Right atrium auricular region (tissue), 2 donors: ENCODE measurements at regions not wholly inside any gene's neighbourhood (a gene's known extent, or its start where the extent isn't known, plus 50 kb on each side); places are given as distances from the start of the nearest gene placed in this dataset.

Experiments
- DNase-seq: peaks from one replicate; pipeline ENCODE4 v3.0.0-alpha.2; 2019; ENCODE audit warnings: low spot score
- H3K27ac ChIP-seq, 2 donors: fragments of 200-600 bp; sonication (generic); 1 replicate in 1 of 2; 2 replicates in 1 of 2; pipeline ENCODE4 v1.5.1; 2016 to 2019
- H3K27me3 ChIP-seq, 2 donors: fragments of 200-600 bp; sonication (generic); one replicate each; pipeline versions ENCODE4 v1.5.1 to v1.6.0; 2017 to 2019
- H3K36me3 ChIP-seq: fragments of 200-600 bp; sonication (generic); one replicate; pipeline ENCODE4 v1.5.1; 2016
- H3K4me1 ChIP-seq, 2 donors: fragments of 200-600 bp; sonication (generic); one replicate each; pipeline versions ENCODE4 v1.5.1 to v1.6.0; 2017 to 2019
- H3K4me3 ChIP-seq, 2 donors: fragments of 200-600 bp; sonication (generic); 1 replicate in 1 of 2; 2 replicates in 1 of 2; pipeline ENCODE4 v1.5.1; 2017 to 2019; ENCODE audit warnings: mild to moderate bottlenecking in 1 of 2, moderate library complexity in 1 of 2
- H3K9me3 ChIP-seq, 2 donors: fragments of 200-600 bp; sonication (generic); one replicate each; pipeline ENCODE4 v1.5.1; 2019
- TF ChIP-seq, protein P1 (sequence below), 2 donors: fragments of 200-600 bp; sonication (generic); IDR thresholded peaks; one replicate each; pipeline ENCODE4 v1.5.1; 2019; ENCODE audit warnings: antibody characterized with exemption in 2 of 2

DNA sequence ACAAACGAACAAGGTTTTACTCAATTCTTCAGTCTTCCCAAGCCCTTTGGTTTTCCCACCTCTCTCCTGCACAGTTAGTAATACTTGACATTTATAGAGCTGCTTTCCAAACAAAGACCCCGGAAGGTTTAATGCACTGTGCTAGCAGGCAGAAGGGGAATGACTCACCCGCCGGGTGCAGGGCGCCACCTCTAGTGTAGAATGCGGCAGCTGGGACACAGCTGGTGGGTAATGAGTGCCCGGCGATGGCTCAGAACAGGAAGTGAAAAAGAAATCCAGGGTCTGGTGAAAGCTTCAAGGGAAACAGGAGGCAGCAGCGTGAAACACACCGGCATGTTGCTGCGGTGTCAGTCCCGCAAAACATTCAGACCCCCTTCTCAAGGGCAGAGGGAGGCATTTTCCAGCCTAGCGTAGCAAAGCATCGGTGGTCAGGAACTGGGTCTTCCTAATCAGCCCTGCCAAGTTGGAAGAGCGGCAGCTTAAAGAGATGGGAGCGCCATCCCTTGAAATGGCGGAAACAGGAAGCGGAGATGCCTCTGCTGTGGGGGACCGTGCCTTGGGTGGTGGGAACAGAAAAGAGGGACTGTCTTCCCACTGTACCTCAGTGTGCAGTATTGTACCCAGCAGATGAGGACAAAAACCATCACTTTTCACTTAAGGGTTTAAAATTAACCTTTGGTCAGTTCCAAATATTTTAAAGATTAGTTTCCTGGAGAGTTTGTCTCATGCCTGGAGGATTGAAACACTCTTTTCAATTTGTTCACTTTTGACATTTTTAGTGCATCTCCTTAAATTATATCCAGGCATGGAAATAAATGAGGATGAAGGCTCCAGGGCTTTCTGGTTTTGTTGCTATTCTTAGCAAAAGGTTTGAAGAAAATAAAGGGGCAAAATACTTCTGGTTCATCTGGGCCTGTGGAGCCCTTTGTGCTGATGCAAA is 160.7 kb upstream of the MCTP2 start:
- no peak overlapping the region for H3K4me3 ChIP-seq
- no peaks in the 10 kb centered on the region for H3K27me3 ChIP-seq
- H3K9me3 ChIP-seq, result peaks cover 0 to 21% of the 10 kb centered on the region in 2 donors
- H3K27ac ChIP-seq, result no peak overlapping the region
- H3K4me1 ChIP-seq, result no peaks in the 10 kb centered on the region
- no peak for DNase-seq
- TF ChIP-seq, protein P1, sequence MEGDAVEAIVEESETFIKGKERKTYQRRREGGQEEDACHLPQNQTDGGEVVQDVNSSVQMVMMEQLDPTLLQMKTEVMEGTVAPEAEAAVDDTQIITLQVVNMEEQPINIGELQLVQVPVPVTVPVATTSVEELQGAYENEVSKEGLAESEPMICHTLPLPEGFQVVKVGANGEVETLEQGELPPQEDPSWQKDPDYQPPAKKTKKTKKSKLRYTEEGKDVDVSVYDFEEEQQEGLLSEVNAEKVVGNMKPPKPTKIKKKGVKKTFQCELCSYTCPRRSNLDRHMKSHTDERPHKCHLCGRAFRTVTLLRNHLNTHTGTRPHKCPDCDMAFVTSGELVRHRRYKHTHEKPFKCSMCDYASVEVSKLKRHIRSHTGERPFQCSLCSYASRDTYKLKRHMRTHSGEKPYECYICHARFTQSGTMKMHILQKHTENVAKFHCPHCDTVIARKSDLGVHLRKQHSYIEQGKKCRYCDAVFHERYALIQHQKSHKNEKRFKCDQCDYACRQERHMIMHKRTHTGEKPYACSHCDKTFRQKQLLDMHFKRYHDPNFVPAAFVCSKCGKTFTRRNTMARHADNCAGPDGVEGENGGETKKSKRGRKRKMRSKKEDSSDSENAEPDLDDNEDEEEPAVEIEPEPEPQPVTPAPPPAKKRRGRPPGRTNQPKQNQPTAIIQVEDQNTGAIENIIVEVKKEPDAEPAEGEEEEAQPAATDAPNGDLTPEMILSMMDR (IDR thresholded peaks at IDR 0.05), result no peak
- no peaks in the 10 kb centered on the region for H3K36me3 ChIP-seq

DNA sequence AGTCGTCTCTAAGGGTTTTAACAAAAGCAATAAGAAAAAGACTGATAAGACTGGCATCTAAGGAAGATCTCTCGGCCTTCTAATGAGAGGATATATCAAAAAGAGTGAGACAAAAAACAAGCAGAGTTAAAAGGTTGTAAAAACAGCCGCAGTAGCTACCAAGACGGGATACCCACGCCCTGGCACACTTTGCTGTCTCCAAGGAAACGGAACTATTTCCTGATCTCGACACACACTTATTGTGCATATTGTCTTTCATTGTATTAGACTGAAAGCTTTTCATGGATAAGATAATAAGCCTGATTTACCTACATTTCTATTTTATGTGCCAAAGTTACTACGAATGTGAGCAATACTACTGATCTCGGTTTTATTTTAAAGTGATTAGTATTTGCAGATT is 161.5 kb upstream of the MCTP2 start:
- Histone ChIP-seq H3K9me3 (peaks cover 0 to 21% of the 10 kb centered on the region in 2 donors), H3K4me1 (no peaks in the 10 kb centered on the region), H3K27me3 (no peaks in the 10 kb centered on the region), H3K36me3 (no peaks in the 10 kb centered on the region), H3K27ac (no peak overlapping the region), H3K4me3 (no peak overlapping the region)
- TF ChIP-seq, protein P1 (IDR thresholded peaks at IDR 0.05), result no peak
- DNase-seq, result no peak

DNA sequence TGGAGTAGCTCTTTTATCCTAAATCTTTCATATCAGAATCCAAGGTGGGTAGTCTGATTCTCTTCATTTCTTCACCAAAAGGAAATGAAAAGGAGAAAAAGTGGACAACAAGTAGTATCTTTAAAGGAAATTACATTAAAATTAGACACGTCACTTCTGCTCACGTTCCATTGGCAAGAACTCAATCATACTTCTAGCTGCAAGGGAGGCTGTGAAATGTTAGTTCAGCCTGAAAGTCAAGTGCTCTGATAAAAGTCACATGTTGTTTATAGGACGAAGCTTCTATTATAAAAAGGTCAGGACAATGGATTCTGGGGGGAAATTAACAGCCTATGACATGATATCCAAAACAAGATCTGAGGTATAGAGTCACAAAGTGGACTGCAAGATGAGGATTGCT is 164.6 kb upstream of the MCTP2 start:
- DNase-seq, result no peak
- TF ChIP-seq, protein P1 (IDR thresholded peaks at IDR 0.05), result no peak
- no peaks in the 10 kb centered on the region for H3K4me1 ChIP-seq
- H3K36me3 ChIP-seq, result no peaks in the 10 kb centered on the region
- H3K27me3 ChIP-seq, result no peaks in the 10 kb centered on the region
- peaks cover 0 to 21% of the 10 kb centered on the region in 2 donors for H3K9me3 ChIP-seq
- H3K27ac ChIP-seq, result no peak overlapping the region
- no peak overlapping the region for H3K4me3 ChIP-seq

DNA sequence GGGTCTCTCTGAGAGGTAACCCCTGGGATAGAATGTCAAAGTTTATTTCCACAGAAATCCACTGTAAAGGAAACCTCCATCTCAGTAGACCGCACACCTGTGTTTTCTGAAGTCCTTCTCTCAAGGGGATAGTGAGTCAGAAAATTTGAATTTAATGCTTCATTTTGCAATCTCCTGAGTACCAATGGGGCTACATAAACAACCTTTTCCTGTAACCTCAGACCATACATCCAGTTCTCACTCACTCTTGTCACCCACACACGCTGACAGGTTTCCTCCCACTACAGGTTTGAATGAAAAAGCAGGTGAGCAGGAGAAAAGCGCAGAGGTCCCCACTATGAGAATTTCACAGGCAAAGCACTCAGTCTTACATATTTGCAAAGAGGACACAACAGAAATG is 165.3 kb upstream of the MCTP2 start:
- Histone ChIP-seq H3K27ac (no peak overlapping the region), H3K9me3 (peaks cover 0 to 21% of the 10 kb centered on the region in 2 donors), H3K36me3 (no peaks in the 10 kb centered on the region), H3K4me3 (no peak overlapping the region), H3K4me1 (no peaks in the 10 kb centered on the region), H3K27me3 (no peaks in the 10 kb centered on the region)
- TF ChIP-seq, protein P1 (IDR thresholded peaks at IDR 0.05), result no peak
- no peak for DNase-seq

DNA sequence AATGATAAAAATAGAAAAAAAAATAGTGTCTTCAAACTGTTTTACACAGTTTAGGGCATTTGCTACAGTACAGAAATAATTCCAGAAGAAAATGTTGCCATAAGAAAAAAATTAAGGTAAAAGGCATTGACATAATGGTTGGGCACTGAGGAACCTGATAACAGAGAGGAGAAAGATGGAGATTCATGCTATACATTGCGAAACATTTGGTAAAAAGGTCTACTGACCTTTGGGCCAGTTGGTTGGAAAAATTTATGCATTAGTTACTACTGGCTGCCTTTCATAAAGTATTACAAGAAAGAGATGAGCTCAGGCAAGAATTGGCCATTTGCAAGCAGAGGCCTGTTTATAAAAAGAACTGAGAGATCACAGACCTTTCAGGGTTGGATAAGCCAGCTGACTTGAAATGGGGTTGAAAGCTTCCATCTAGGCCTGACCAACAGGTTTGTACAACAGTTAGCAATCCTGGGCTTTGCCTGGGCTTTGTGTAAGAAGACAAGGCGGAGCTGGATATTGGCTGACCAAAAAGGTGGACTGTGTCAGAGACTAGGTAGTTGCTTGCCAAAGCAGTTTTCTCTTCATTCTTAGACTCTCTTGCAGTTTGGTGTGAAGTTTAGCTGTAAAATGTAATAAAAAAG is 166.6 kb upstream of the MCTP2 start:
- TF ChIP-seq, protein P1 (IDR thresholded peaks at IDR 0.05), result no peak
- Histone ChIP-seq H3K36me3 (no peaks in the 10 kb centered on the region), H3K27ac (no peak overlapping the region), H3K4me3 (no peak overlapping the region), H3K27me3 (no peaks in the 10 kb centered on the region), H3K9me3 (peaks cover 0 to 21% of the 10 kb centered on the region in 2 donors), H3K4me1 (no peaks in the 10 kb centered on the region)
- DNase-seq, result no peak
